ENCODE measurements at regions not wholly inside any gene's neighbourhood (a gene's known extent, or its start where the extent isn't known, plus 50 kb on each side); places are given as distances from the start of the nearest gene placed in this dataset.

- no peaks in the 10 kb centered on the region for H3K36me3 Mint-ChIP-seq (ENCODE audit: insufficient read depth, unreplicated experiment)
- TF ChIP-seq CTCF (IDR thresholded peaks at IDR 0.05; ENCODE audit: unreplicated experiment): no peak
- intact Hi-C loops (cut with micrococcal nuclease; ENCODE audit: unreplicated experiment): no loop called here
- CTCF ChIA-PET: no interaction called here
- no TSS peak for BruUV-seq (replicated peaks)
- no peaks in the 10 kb centered on the region for H3K4me1 Mint-ChIP-seq (ENCODE audit: low read depth, unreplicated experiment)
- H3K4me3 Mint-ChIP-seq (ENCODE audit: low read depth, unreplicated experiment): no peak overlapping the region
- no peak overlapping the region for H3K27ac Mint-ChIP-seq (ENCODE audit: unreplicated experiment)
- no peak for DNase-seq
- H3K9me3 Mint-ChIP-seq (ENCODE audit: low read depth, unreplicated experiment): peaks cover 5% of the 10 kb centered on the region
- no peaks in the 10 kb centered on the region for H3K27me3 Mint-ChIP-seq (ENCODE audit: unreplicated experiment)
Observed at GRCh38 chr6:22519237-22519636, 50.1 kb upstream of the HDGFL1 start.

All from Calu3 (cell line).